Fibroblast of pulmonary artery (primary cell): ENCODE measurements at regions not wholly inside any gene's neighbourhood (a gene's known extent, or its start where the extent isn't known, plus 50 kb on each side); places are given as distances from the start of the nearest gene placed in this dataset.

Experiments used
- DNase-seq: peaks from one replicate; pipeline ENCODE4 v3.0.0-alpha.2; 2010; ENCODE audit warnings: low read depth
- H3K4me3 ChIP-seq: replicated peaks from 2 replicates; pipeline ENCODE4 v1.5.1; 2011; ENCODE audit warnings: low read depth, mild to moderate bottlenecking, control low read depth, low read length, moderate library complexity
- CTCF ChIP-seq: IDR thresholded peaks from 2 replicates; pipeline ENCODE4 v1.5.1; 2011; ENCODE audit warnings: mild to moderate bottlenecking, control low read depth, low read length, inconsistent platforms; ENCODE audit errors: missing control alignments

- no peak for DNase-seq
- TF ChIP-seq CTCF, result no peak
- no peak overlapping the region for H3K4me3 ChIP-seq
These were observed 138.7 kb upstream of the TMEM161B start for GRCh38 chr5:88407341-88407740.

DNA sequence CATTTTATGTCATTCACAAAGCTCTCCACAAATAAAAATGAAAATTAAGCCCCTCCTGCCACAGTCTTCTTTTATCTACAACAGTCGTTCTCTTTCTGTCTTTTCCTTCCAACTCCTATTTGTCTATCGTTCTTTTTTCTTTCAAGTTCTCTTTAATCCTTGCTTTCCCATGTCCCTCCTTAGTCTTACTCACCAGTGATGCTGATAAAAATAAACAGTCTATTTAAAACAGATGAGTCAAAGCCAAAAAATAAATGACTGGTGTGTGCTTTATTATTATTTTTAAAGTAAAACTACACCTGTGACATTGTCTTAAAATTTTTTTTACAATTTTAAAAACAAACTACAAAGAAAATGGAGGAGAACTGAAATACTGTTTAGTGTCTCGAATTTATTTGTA lies 137.1 kb upstream of the TMEM161B start:
- TF ChIP-seq CTCF, result no peak

GRCh38 chr5:88404405-88404804 lies 135.8 kb upstream of the TMEM161B start:
- no peak for TF ChIP-seq CTCF
- no peak for DNase-seq
- no peak overlapping the region for H3K4me3 ChIP-seq

More for the DNA sequence above, 137.1 kb upstream of the TMEM161B start:
- H3K4me3 ChIP-seq, result no peak overlapping the region
- no peak for DNase-seq

DNA sequence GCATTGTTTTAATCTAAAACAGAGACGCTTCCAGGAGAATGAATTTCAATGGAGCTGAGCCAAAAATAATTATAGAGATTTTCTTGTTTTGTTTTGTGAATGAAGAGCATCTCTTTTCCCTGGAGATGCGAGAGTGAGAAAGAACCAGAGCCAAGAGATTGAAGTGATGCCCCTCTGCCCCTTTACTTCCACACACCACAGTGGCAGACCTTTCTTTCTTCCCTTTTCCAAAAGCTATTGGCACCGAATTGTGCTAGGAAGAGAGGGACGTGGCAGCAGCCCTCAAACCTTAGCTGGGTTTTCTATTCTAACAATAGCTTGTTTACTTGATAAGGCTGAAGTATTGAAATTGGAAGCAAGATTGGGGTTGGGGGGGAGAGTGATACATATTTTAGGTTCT lies 133.0 kb upstream of the TMEM161B start:
- no peak for TF ChIP-seq CTCF
- DNase-seq, result no peak
- H3K4me3 ChIP-seq, result no peak overlapping the region

- DNase-seq, result no peak
- no peak for TF ChIP-seq CTCF
- no peak overlapping the region for H3K4me3 ChIP-seq
These were observed 132.6 kb upstream of the TMEM161B start for GRCh38 chr5:88401228-88401627.

DNA sequence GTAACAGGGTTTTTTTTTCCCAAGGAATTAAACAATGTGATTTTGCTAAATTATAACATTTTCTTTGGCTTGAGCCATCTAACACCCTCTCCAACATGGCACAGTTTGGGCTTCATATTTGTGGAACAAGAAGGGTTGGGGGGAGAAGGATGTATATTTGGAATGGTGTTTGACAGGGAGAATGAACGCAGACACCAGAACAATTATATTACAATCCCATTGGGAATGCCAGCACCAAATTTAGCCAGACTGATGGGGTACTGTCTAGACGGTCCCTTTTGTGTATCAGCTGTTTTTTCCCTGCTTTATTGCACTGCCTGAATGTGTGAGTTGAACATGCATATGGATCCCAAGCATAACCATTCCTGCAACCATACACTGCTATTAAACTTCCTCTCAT lies 130.9 kb upstream of the TMEM161B start:
- TF ChIP-seq CTCF, result no peak
- DNase-seq, result no peak
- H3K4me3 ChIP-seq, result no peak overlapping the region

GRCh38 chr5:88398316-88398715 lies 129.7 kb upstream of the TMEM161B start:
- DNase-seq, result no peak
- TF ChIP-seq CTCF, result no peak

More at GRCh38 chr5:88398316-88398715, 129.7 kb upstream of the TMEM161B start:
- no peak overlapping the region for H3K4me3 ChIP-seq
